ENCODE measurements at regions not wholly inside any gene's neighbourhood (a gene's known extent, or its start where the extent isn't known, plus 50 kb on each side); places are given as distances from the start of the nearest gene placed in this dataset.

GRCh38 chrX:81355436-81355835, 153.5 kb downstream of the SH3BGRL start (continued):
- TF ChIP-seq, protein P1, sequence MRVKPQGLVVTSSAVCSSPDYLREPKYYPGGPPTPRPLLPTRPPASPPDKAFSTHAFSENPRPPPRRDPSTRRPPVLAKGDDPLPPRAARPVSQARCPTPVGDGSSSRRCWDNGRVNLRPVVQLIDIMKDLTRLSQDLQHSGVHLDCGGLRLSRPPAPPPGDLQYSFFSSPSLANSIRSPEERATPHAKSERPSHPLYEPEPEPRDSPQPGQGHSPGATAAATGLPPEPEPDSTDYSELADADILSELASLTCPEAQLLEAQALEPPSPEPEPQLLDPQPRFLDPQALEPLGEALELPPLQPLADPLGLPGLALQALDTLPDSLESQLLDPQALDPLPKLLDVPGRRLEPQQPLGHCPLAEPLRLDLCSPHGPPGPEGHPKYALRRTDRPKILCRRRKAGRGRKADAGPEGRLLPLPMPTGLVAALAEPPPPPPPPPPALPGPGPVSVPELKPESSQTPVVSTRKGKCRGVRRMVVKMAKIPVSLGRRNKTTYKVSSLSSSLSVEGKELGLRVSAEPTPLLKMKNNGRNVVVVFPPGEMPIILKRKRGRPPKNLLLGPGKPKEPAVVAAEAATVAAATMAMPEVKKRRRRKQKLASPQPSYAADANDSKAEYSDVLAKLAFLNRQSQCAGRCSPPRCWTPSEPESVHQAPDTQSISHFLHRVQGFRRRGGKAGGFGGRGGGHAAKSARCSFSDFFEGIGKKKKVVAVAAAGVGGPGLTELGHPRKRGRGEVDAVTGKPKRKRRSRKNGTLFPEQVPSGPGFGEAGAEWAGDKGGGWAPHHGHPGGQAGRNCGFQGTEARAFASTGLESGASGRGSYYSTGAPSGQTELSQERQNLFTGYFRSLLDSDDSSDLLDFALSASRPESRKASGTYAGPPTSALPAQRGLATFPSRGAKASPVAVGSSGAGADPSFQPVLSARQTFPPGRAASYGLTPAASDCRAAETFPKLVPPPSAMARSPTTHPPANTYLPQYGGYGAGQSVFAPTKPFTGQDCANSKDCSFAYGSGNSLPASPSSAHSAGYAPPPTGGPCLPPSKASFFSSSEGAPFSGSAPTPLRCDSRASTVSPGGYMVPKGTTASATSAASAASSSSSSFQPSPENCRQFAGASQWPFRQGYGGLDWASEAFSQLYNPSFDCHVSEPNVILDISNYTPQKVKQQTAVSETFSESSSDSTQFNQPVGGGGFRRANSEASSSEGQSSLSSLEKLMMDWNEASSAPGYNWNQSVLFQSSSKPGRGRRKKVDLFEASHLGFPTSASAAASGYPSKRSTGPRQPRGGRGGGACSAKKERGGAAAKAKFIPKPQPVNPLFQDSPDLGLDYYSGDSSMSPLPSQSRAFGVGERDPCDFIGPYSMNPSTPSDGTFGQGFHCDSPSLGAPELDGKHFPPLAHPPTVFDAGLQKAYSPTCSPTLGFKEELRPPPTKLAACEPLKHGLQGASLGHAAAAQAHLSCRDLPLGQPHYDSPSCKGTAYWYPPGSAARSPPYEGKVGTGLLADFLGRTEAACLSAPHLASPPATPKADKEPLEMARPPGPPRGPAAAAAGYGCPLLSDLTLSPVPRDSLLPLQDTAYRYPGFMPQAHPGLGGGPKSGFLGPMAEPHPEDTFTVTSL (CRISPR knock-in tag; IDR thresholded peaks at IDR 0.05; ENCODE audit: borderline replicate concordance): no peak
- no peak for TF ChIP-seq KIAA2018 (CRISPR knock-in tag; IDR thresholded peaks at IDR 0.05; ENCODE audit: borderline replicate concordance)
- TF ChIP-seq ZNF142 (CRISPR knock-in tag; IDR thresholded peaks at IDR 0.05): no peak
- no peak for TF ChIP-seq KDM4B (CRISPR knock-in tag; IDR thresholded peaks at IDR 0.05)
- no peak for TF ChIP-seq CENPX (CRISPR knock-in tag; IDR thresholded peaks at IDR 0.05)
- no peak for TF ChIP-seq MTERF4 (CRISPR knock-in tag; IDR thresholded peaks at IDR 0.05)
